DOHH2 (cell line): ENCODE measurements at regions not wholly inside any gene's neighbourhood (a gene's known extent, or its start where the extent isn't known, plus 50 kb on each side); places are given as distances from the start of the nearest gene placed in this dataset.

Experiments used
- H3F3A ChIP-seq: fragments of 200-600 bp; sonication (generic), shearing (Covaris generic); 2 replicates; pipeline ENCODE4 v1.6.0; 2016; ENCODE audit warnings: antibody characterized with exemption, mild to moderate bottlenecking; ENCODE audit not compliant: control insufficient read depth, insufficient read depth
- H3K27ac ChIP-seq: fragments of 200-600 bp; sonication (generic); 2 replicates; pipeline ENCODE4 v1.5.1; 2014; ENCODE audit warnings: low read depth, mild to moderate bottlenecking, low read length, moderate library complexity
- H3K27me3 ChIP-seq: fragments of 200-600 bp; sonication (generic); 2 replicates; pipeline ENCODE4 v1.6.1; 2014; ENCODE audit warnings: mild to moderate bottlenecking, low read length, mixed read lengths; ENCODE audit not compliant: control insufficient read depth
- H3K36me3 ChIP-seq: fragments of 200-600 bp; sonication (generic); 2 replicates; pipeline ENCODE4 v1.6.1; 2014; ENCODE audit warnings: mild to moderate bottlenecking, low read length, moderate library complexity, mixed read lengths; ENCODE audit not compliant: control insufficient read depth
- H3K4me1 ChIP-seq: fragments of 200-600 bp; sonication (generic); 2 replicates; pipeline ENCODE4 v1.6.1; 2014; ENCODE audit warnings: mild to moderate bottlenecking, low read length, mixed read lengths; ENCODE audit not compliant: control insufficient read depth
- H3K4me2 ChIP-seq: fragments of 200-600 bp; sonication (generic); 2 replicates; pipeline ENCODE4 v1.6.0; 2014; ENCODE audit warnings: mild to moderate bottlenecking, low read length, moderate library complexity
- H3K4me3 ChIP-seq: fragments of 200-600 bp; sonication (generic); 2 replicates; pipeline ENCODE4 v1.5.1; 2014; ENCODE audit warnings: mild to moderate bottlenecking, low read length, mixed read lengths
- H3K79me2 ChIP-seq: fragments of 200-600 bp; sonication (generic); 2 replicates; pipeline ENCODE4 v1.6.1; 2014; ENCODE audit warnings: mild to moderate bottlenecking, low read length, mixed read lengths; ENCODE audit not compliant: control insufficient read depth
- H3K9me2 ChIP-seq: fragments of 200-600 bp; sonication (generic); replicated peaks from 2 replicates; pipeline ENCODE4 v1.6.1; 2014; ENCODE audit warnings: mild to moderate bottlenecking, low read length, mixed read lengths; ENCODE audit not compliant: control insufficient read depth
- H3K9me3 ChIP-seq: fragments of 200-600 bp; sonication (generic); 2 replicates; pipeline ENCODE4 v1.6.1; 2014; ENCODE audit warnings: antibody characterized with exemption, low read length, mixed read lengths; ENCODE audit not compliant: control insufficient read depth, insufficient read depth
- H4K20me1 ChIP-seq: fragments of 200-600 bp; sonication (generic); 2 replicates; pipeline ENCODE4 v1.6.0; 2014; ENCODE audit warnings: low read depth, mild to moderate bottlenecking, antibody characterized with exemption, low read length, moderate library complexity; ENCODE audit not compliant: control insufficient read depth, insufficient read depth
- EZH2phosphoT487 ChIP-seq: fragments of 200-600 bp; sonication (generic); IDR thresholded peaks from 2 replicates; pipeline ENCODE4 v1.6.1; 2017; ENCODE audit warnings: borderline replicate concordance, mild to moderate bottlenecking, antibody characterized with exemption, low read length, moderate library complexity, mixed read lengths
- TF ChIP-seq, protein P1 (sequence below): fragments of 200-600 bp; sonication (generic); IDR thresholded peaks from one replicate; pipeline ENCODE4 v1.5.1; 2014; ENCODE audit warnings: antibody characterized with exemption, mild to moderate bottlenecking, low read depth, low read length; ENCODE audit not compliant: poor library complexity, severe bottlenecking

DNA sequence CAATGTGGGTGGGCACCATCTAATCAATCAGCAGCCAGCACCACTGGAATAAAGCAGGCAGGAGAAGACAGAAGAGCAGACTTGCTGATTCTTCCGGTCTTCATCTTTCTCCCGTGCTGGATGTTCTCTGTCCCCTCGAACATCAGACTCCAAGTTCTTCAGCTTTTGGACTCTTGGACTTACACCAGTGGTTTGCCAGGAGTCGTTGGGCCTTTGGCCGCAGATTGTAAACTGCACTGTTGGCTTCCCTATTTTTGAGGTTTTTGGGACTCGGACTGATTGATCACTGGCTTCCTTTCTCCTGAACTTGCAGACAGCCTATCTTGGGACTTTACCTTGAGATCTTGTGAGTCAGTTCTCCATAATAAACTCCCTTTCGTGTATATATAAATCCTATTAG lies 292.8 kb downstream of the BCHE start:
- TF ChIP-seq, protein P1, sequence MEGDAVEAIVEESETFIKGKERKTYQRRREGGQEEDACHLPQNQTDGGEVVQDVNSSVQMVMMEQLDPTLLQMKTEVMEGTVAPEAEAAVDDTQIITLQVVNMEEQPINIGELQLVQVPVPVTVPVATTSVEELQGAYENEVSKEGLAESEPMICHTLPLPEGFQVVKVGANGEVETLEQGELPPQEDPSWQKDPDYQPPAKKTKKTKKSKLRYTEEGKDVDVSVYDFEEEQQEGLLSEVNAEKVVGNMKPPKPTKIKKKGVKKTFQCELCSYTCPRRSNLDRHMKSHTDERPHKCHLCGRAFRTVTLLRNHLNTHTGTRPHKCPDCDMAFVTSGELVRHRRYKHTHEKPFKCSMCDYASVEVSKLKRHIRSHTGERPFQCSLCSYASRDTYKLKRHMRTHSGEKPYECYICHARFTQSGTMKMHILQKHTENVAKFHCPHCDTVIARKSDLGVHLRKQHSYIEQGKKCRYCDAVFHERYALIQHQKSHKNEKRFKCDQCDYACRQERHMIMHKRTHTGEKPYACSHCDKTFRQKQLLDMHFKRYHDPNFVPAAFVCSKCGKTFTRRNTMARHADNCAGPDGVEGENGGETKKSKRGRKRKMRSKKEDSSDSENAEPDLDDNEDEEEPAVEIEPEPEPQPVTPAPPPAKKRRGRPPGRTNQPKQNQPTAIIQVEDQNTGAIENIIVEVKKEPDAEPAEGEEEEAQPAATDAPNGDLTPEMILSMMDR: no peak
- no peak for TF ChIP-seq EZH2phosphoT487
- Histone ChIP-seq H3K27me3 (no peaks in the 10 kb centered on the region), H3K9me2 (no peaks in the 10 kb centered on the region), H3K36me3 (no peaks in the 10 kb centered on the region), H3K4me2 (no peak overlapping the region), H3K4me1 (no peaks in the 10 kb centered on the region), H3K79me2 (no peaks in the 10 kb centered on the region), H3K4me3 (no peak overlapping the region), H3K27ac (no peak overlapping the region), H3K9me3 (no peaks in the 10 kb centered on the region), H3F3A (no peaks in the 10 kb centered on the region), H4K20me1 (no peaks in the 10 kb centered on the region)

DNA sequence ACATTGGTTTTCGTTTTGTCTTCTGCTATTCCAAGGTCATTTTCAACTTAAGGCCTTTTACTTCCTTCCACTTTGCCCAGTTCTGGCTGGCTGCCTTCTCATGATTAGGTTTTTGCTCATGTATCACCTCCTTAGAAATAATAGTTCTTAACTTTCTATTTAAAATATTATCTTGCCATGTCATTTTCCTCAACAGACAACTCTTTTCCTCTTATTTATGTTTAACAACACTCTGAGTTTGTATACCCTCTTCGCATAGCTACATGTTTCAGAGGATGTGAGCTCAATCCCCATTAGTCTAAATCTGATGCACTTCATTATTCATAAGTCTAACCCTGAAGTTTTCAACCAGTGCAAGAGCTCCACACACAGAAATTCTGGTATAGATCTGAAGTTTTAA lies 299.1 kb downstream of the BCHE start:
- Histone ChIP-seq H3K4me3 (no peak overlapping the region), H3K4me1 (no peaks in the 10 kb centered on the region), H3K9me2 (no peaks in the 10 kb centered on the region), H3K27ac (no peak overlapping the region), H4K20me1 (no peaks in the 10 kb centered on the region), H3K36me3 (no peaks in the 10 kb centered on the region), H3K79me2 (no peaks in the 10 kb centered on the region), H3K9me3 (no peaks in the 10 kb centered on the region), H3K4me2 (no peak overlapping the region), H3F3A (no peaks in the 10 kb centered on the region), H3K27me3 (no peaks in the 10 kb centered on the region)
- no peak for TF ChIP-seq EZH2phosphoT487
- TF ChIP-seq, protein P1: no peak

DNA sequence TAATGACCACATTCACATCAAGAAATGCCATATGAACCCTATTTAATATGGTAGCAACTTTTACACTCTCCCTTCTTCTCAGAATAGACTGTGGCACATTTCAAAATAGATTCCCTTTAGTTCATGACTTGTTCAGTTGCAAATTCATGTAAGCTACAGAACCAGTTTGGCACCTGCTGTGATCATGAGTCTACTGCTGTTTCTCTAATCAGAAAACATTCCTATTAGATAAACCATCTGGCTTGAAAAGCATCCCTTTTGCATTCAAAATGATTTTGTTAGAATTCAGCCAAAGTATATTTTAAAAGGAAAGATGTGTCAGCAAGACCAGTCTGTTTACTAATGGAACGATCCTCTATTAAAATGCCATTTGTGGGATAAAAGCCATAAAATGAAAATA lies 304.4 kb downstream of the BCHE start:
- Histone ChIP-seq H3K9me2 (no peaks in the 10 kb centered on the region), H3K4me2 (no peak overlapping the region), H3F3A (no peaks in the 10 kb centered on the region), H3K27me3 (no peaks in the 10 kb centered on the region), H3K4me1 (no peaks in the 10 kb centered on the region), H3K36me3 (no peaks in the 10 kb centered on the region), H3K79me2 (no peaks in the 10 kb centered on the region), H4K20me1 (no peaks in the 10 kb centered on the region), H3K4me3 (no peak overlapping the region), H3K9me3 (no peaks in the 10 kb centered on the region), H3K27ac (no peak overlapping the region)
- TF ChIP-seq EZH2phosphoT487: no peak
- TF ChIP-seq, protein P1: no peak

DNA sequence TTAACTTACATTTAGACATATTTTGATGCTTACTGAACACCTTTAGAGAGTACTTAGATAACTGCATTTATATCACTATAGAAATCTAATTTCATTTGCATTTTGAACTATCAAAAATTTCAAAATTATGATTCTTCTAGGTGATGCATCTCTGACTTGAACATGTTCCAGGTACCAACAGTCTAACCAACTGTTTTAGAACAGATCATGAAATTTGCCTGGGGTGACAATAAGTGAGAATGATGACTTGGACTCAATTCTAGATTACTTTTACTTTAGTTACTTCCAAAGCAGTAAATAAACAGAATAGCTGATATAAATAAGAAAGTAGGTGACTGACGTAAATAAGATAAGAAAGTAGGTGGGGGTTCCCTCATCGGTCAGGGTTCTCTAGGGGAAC lies 307.8 kb downstream of the BCHE start:
- no peaks in the 10 kb centered on the region for H3F3A ChIP-seq
- no peaks in the 10 kb centered on the region for H3K27me3 ChIP-seq
- no peaks in the 10 kb centered on the region for H3K4me1 ChIP-seq
- H3K79me2 ChIP-seq: no peaks in the 10 kb centered on the region
- H3K4me2 ChIP-seq: no peak overlapping the region
- H3K9me3 ChIP-seq: no peaks in the 10 kb centered on the region
- no peak overlapping the region for H3K4me3 ChIP-seq
- no peaks in the 10 kb centered on the region for H4K20me1 ChIP-seq
- TF ChIP-seq, protein P1: no peak
- no peak for TF ChIP-seq EZH2phosphoT487
- H3K9me2 ChIP-seq: no peaks in the 10 kb centered on the region
- H3K27ac ChIP-seq: no peak overlapping the region
- H3K36me3 ChIP-seq: no peaks in the 10 kb centered on the region
